ENCODE measurements at regions not wholly inside any gene's neighbourhood (a gene's known extent, or its start where the extent isn't known, plus 50 kb on each side); places are given as distances from the start of the nearest gene placed in this dataset.

GRCh38 chr9:104980039-104980654 is 52.2 kb upstream of the ABCA1 start:
- ATAC-seq (ENCODE audit: insufficient number of reproducible peaks, low FRiP score, low read depth) (no peak), DNase-seq (ENCODE audit: low spot score) (no peak)
- Histone ChIP-seq H3K4me1 (ENCODE audit: control insufficient read depth in 1 of 2, low read depth in 2 of 2) (no peaks in the 10 kb centered on the region), H3K36me3 (no peaks in the 10 kb centered on the region), H3K4me3 (no peak overlapping the region), H3K27me3 (replicated peaks; ENCODE audit: insufficient read depth) (no peaks in the 10 kb centered on the region), H3K27ac (no peak overlapping the region), H3K9me3 (no peaks in the 10 kb centered on the region)
- TF ChIP-seq, protein P1, sequence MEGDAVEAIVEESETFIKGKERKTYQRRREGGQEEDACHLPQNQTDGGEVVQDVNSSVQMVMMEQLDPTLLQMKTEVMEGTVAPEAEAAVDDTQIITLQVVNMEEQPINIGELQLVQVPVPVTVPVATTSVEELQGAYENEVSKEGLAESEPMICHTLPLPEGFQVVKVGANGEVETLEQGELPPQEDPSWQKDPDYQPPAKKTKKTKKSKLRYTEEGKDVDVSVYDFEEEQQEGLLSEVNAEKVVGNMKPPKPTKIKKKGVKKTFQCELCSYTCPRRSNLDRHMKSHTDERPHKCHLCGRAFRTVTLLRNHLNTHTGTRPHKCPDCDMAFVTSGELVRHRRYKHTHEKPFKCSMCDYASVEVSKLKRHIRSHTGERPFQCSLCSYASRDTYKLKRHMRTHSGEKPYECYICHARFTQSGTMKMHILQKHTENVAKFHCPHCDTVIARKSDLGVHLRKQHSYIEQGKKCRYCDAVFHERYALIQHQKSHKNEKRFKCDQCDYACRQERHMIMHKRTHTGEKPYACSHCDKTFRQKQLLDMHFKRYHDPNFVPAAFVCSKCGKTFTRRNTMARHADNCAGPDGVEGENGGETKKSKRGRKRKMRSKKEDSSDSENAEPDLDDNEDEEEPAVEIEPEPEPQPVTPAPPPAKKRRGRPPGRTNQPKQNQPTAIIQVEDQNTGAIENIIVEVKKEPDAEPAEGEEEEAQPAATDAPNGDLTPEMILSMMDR (IDR thresholded peaks at IDR 0.05), result no peak

- H3K9me3 ChIP-seq, result no peaks in the 10 kb centered on the region
- H3K4me3 ChIP-seq, result no peak overlapping the region
- no peak overlapping the region for H3K27ac ChIP-seq
- H3K4me1 ChIP-seq (ENCODE audit: control insufficient read depth in 1 of 2, low read depth in 2 of 2), result no peaks in the 10 kb centered on the region
- H3K36me3 ChIP-seq, result no peaks in the 10 kb centered on the region
- ATAC-seq (ENCODE audit: insufficient number of reproducible peaks, low FRiP score, low read depth) (no peak), DNase-seq (ENCODE audit: low spot score) (no peak)
- H3K27me3 ChIP-seq (replicated peaks; ENCODE audit: insufficient read depth), result no peaks in the 10 kb centered on the region
- TF ChIP-seq, protein P1 (IDR thresholded peaks at IDR 0.05), result no peak
These were observed 53.7 kb upstream of the ABCA1 start for GRCh38 chr9:104981543-104982129.

GRCh38 chr9:104982543-104982942 is 54.6 kb upstream of the ABCA1 start:
- ATAC-seq (ENCODE audit: insufficient number of reproducible peaks, low FRiP score, low read depth), result no peak
- Histone ChIP-seq H3K4me1 (ENCODE audit: control insufficient read depth in 1 of 2, low read depth in 2 of 2) (no peaks in the 10 kb centered on the region), H3K9me3 (no peaks in the 10 kb centered on the region), H3K27ac (no peak overlapping the region), H3K27me3 (replicated peaks; ENCODE audit: insufficient read depth) (no peaks in the 10 kb centered on the region), H3K36me3 (no peaks in the 10 kb centered on the region), H3K4me3 (no peak overlapping the region)
- TF ChIP-seq, protein P1 (IDR thresholded peaks at IDR 0.05), result no peak
- no peak for DNase-seq (ENCODE audit: low spot score)

DNA sequence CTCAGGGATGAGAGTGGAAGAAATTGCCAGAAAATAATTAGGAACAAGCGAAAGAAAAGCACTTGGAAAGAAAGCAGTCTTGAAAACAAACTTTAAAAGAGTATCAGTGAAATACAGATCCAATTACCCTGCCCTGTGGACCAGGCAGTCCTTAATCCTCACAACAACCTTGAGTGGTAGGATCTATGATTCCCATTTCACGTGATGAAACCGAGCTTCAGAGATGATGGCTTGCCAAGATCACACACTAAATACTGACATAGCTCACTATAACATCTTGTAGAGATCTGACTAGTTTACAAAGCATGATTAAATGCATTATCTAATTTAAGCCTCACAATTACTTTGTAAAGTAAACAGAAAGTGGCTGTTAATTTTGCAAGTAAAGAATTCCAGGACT is 55.5 kb upstream of the ABCA1 start:
- TF ChIP-seq, protein P1 (IDR thresholded peaks at IDR 0.05), result no peak
- Histone ChIP-seq H3K4me1 (ENCODE audit: control insufficient read depth in 1 of 2, low read depth in 2 of 2) (no peaks in the 10 kb centered on the region), H3K27me3 (replicated peaks; ENCODE audit: insufficient read depth) (no peaks in the 10 kb centered on the region), H3K4me3 (no peak overlapping the region), H3K27ac (no peak overlapping the region), H3K36me3 (no peaks in the 10 kb centered on the region), H3K9me3 (no peaks in the 10 kb centered on the region)
- ATAC-seq (ENCODE audit: insufficient number of reproducible peaks, low FRiP score, low read depth) (no peak), DNase-seq (ENCODE audit: low spot score) (no peak)

DNA sequence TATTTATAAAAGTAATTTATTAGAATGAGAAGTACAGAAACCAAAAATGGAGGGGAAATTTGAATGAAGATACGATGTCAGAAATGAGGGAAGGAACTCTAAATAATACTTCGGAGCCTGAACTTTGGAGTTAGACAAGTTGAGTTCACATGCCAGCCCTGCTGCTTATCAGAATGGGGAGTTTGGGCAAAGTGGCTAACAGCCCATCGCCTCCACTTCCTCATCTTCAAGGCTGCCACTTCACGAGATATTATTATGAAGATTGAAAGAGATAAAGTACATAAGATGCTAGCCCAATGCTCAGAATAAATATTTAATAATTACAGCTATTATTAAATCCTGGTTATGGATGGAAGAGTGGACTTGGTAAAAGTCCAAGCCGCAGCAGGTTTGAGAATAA is 56.2 kb upstream of the ABCA1 start:
- ATAC-seq (ENCODE audit: insufficient number of reproducible peaks, low FRiP score, low read depth), result no peak
- no peak for DNase-seq (ENCODE audit: low spot score)
- H3K27me3 ChIP-seq (replicated peaks; ENCODE audit: insufficient read depth), result no peaks in the 10 kb centered on the region
- H3K9me3 ChIP-seq, result no peaks in the 10 kb centered on the region
- no peaks in the 10 kb centered on the region for H3K36me3 ChIP-seq
- TF ChIP-seq, protein P1 (IDR thresholded peaks at IDR 0.05), result no peak
- no peak overlapping the region for H3K27ac ChIP-seq
- no peak overlapping the region for H3K4me3 ChIP-seq
- no peaks in the 10 kb centered on the region for H3K4me1 ChIP-seq (ENCODE audit: control insufficient read depth in 1 of 2, low read depth in 2 of 2)
